ENCODE measurements at regions not wholly inside any gene's neighbourhood (a gene's known extent, or its start where the extent isn't known, plus 50 kb on each side); places are given as distances from the start of the nearest gene placed in this dataset.

DNA sequence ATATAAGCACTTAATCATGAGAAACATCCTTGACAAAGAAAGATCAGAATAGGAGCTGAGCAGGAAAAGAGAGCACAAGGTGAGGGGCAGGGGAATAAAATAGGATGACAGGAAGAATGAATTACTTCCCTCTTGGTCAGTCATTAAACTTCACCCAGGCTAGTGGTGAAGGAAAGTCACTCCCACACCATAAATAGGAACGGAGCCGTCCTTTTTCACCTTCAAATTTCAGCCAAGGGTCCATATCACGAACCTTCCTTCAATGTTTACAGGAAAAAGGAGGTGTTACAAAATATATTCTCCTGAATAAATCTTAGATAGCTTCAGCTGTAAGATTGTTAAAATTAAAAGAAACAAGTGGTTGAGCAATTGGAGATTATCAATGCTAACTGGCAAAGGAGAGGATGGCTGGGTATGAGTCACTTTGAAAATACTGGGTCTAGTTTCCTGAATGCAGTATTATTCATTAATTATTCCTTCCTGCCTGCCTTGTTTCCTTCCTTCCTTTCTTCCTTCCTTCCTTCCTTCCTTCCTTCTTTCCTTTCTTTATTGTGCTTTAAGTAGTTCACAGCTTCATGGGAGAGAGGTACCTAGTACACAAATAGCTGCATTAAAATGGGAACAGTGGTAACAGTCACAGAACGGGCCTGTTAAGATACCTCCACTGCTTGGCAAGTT lies 292.3 kb upstream of the ID2 start:
- H3K9me3 ChIP-seq (ENCODE audit: low read length): no peaks in the 10 kb centered on the region
- H3K27ac ChIP-seq (ENCODE audit: low read length): no peak overlapping the region
- no peaks in the 10 kb centered on the region for H3K79me2 ChIP-seq (ENCODE audit: low read length)
- no peaks in the 10 kb centered on the region for H4K20me1 ChIP-seq (ENCODE audit: insufficient read depth, low read depth, low read length)
- H2AFZ ChIP-seq (ENCODE audit: low read length): no peak overlapping the region
- no peak for DNase-seq
- H3K9ac ChIP-seq (ENCODE audit: low read length): no peak overlapping the region
- H3K4me1 ChIP-seq (ENCODE audit: low read length): no peaks in the 10 kb centered on the region
- no peak overlapping the region for H3K4me3 ChIP-seq (ENCODE audit: low read length)
- no peak overlapping the region for H3K4me2 ChIP-seq (ENCODE audit: low read depth, low read length, poor library complexity, severe bottlenecking)
- no peaks in the 10 kb centered on the region for H3K27me3 ChIP-seq (ENCODE audit: low read length)
- no peaks in the 10 kb centered on the region for H3K9me2 ChIP-seq (replicated peaks; ENCODE audit: insufficient read depth, low read length)
- H3K36me3 ChIP-seq (ENCODE audit: insufficient read depth, low read length): no peaks in the 10 kb centered on the region

DNA sequence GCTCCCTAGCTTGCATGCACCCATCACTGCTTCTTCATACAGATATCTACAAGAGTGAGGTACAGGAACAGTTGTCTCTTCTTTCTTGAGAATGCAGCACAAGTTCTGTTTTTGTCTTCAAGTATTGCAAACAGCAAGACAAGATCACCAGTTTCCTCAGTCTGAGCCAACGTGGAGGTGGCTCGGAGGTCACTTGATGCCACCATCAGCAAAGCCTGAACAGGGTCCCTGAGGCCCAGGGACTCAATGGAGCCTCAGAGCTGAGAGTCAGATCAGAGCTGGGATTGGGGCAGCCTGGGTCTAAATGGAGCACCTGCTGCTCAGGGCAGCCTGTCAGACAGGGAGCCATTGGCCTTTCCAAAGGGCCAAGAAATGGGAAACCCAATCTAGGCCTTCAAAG lies 290.7 kb upstream of the ID2 start:
- H3K79me2 ChIP-seq (ENCODE audit: low read length): no peaks in the 10 kb centered on the region
- H3K4me3 ChIP-seq (ENCODE audit: low read length): no peak overlapping the region
- DNase-seq: no peak
- no peak overlapping the region for H3K9ac ChIP-seq (ENCODE audit: low read length)
- H3K4me1 ChIP-seq (ENCODE audit: low read length): no peaks in the 10 kb centered on the region
- no peaks in the 10 kb centered on the region for H3K27me3 ChIP-seq (ENCODE audit: low read length)
- H3K27ac ChIP-seq (ENCODE audit: low read length): no peak overlapping the region
- H3K36me3 ChIP-seq (ENCODE audit: insufficient read depth, low read length): no peaks in the 10 kb centered on the region
- no peaks in the 10 kb centered on the region for H3K9me2 ChIP-seq (replicated peaks; ENCODE audit: insufficient read depth, low read length)
- H2AFZ ChIP-seq (ENCODE audit: low read length): no peak overlapping the region
- no peaks in the 10 kb centered on the region for H4K20me1 ChIP-seq (ENCODE audit: insufficient read depth, low read depth, low read length)
- no peak overlapping the region for H3K4me2 ChIP-seq (ENCODE audit: low read depth, low read length, poor library complexity, severe bottlenecking)
- H3K9me3 ChIP-seq (ENCODE audit: low read length): no peaks in the 10 kb centered on the region

DNA sequence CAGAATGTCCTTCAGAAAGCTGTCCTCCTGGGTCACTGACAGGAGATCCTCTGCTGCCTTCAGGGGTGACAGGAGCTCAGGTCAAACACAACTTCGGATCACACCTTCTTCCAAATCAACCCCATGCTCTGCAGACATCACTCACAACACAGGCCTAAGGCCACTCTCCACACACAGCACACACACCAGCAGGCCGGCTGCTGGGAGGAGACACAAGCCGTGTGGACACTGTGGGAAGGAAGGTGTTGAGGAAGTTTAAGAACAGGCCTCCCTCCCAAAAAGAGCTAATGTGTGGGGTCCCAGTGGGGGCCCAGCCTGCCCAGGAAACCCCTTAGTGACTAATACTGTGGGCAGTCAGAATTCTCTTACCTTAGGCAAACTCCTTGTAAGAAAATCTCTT lies 290.3 kb upstream of the ID2 start:
- H2AFZ ChIP-seq (ENCODE audit: low read length): no peak overlapping the region
- no peak for DNase-seq
- no peak overlapping the region for H3K4me3 ChIP-seq (ENCODE audit: low read length)
- H3K79me2 ChIP-seq (ENCODE audit: low read length): no peaks in the 10 kb centered on the region
- H3K27me3 ChIP-seq (ENCODE audit: low read length): no peaks in the 10 kb centered on the region
- no peaks in the 10 kb centered on the region for H3K9me2 ChIP-seq (replicated peaks; ENCODE audit: insufficient read depth, low read length)
- H3K4me2 ChIP-seq (ENCODE audit: low read depth, low read length, poor library complexity, severe bottlenecking): no peak overlapping the region
- no peaks in the 10 kb centered on the region for H4K20me1 ChIP-seq (ENCODE audit: insufficient read depth, low read depth, low read length)
- no peaks in the 10 kb centered on the region for H3K9me3 ChIP-seq (ENCODE audit: low read length)
- H3K9ac ChIP-seq (ENCODE audit: low read length): no peak overlapping the region
- no peak overlapping the region for H3K27ac ChIP-seq (ENCODE audit: low read length)
- no peaks in the 10 kb centered on the region for H3K4me1 ChIP-seq (ENCODE audit: low read length)
- no peaks in the 10 kb centered on the region for H3K36me3 ChIP-seq (ENCODE audit: insufficient read depth, low read length)

DNA sequence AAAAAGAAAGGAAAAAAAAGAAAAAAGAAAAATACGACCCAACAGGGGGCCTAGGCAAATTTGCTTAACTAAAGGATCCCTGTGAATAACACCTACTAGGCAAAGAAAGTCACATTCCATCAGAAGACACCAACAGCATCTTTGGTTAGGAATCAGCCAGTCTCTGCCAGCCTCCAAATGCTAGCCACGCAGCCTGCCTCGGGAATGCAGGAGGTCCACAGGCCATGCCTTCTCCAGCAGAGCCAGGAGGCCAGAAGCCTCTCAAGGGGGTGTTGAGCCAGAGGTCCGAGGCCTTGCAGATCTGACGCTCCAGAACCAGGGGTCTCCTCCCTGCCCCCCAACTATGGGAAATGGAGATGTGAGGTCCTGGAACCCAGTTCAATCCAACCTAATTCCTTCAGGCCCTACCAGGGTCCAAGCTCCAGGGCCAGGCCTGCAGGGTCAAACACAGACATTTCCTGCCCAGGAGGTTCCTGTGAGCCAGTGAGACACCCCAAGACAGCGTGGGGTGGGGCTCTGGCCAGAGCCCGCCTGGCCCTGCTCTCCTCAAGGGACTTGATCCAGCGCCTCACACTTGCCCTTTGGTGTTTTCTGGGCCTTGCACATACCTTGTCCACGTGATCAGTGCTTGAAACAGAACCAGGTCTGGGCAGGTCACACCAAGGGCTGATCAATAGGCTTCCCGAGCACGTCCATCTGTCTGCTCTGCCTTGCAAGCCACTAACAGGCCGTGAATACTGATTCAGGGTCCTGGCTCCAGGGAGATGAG lies 289.6 kb upstream of the ID2 start:
- Histone ChIP-seq H3K9me3 (ENCODE audit: low read length) (no peaks in the 10 kb centered on the region), H3K4me1 (ENCODE audit: low read length) (no peaks in the 10 kb centered on the region), H3K9me2 (replicated peaks; ENCODE audit: insufficient read depth, low read length) (no peaks in the 10 kb centered on the region), H3K4me3 (ENCODE audit: low read length) (no peak overlapping the region), H4K20me1 (ENCODE audit: insufficient read depth, low read depth, low read length) (no peaks in the 10 kb centered on the region), H3K4me2 (ENCODE audit: low read depth, low read length, poor library complexity, severe bottlenecking) (no peak overlapping the region), H3K27ac (ENCODE audit: low read length) (no peak overlapping the region), H3K36me3 (ENCODE audit: insufficient read depth, low read length) (no peaks in the 10 kb centered on the region), H3K9ac (ENCODE audit: low read length) (no peak overlapping the region), H3K27me3 (ENCODE audit: low read length) (no peaks in the 10 kb centered on the region), H2AFZ (ENCODE audit: low read length) (no peak overlapping the region), H3K79me2 (ENCODE audit: low read length) (no peaks in the 10 kb centered on the region)
- no peak for DNase-seq

DNA sequence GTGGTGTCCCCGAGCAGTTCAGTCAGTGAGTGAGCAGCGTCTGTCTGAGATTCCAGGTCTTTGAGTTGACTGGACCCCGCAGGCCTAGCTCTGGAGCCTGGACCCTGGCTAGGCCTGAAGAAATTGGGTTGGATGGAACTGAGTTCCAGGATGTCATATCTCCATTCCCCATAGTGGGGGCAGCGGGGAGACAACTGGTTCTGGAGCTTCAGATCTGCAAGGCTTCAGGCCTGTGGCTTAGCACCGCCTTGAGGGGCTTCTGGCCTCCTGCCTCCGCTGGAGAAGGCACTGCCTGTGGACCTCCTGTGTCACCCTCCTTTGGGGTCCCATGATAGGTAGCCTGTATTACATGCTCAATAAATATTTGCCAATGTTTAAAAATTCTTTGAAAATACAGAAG lies 288.4 kb upstream of the ID2 start:
- no peaks in the 10 kb centered on the region for H3K9me2 ChIP-seq (replicated peaks; ENCODE audit: insufficient read depth, low read length)
- H3K36me3 ChIP-seq (ENCODE audit: insufficient read depth, low read length): no peaks in the 10 kb centered on the region
- H3K4me2 ChIP-seq (ENCODE audit: low read depth, low read length, poor library complexity, severe bottlenecking): no peak overlapping the region
- H3K4me3 ChIP-seq (ENCODE audit: low read length): no peak overlapping the region
- no peaks in the 10 kb centered on the region for H3K9me3 ChIP-seq (ENCODE audit: low read length)
- H3K27me3 ChIP-seq (ENCODE audit: low read length): no peaks in the 10 kb centered on the region
- DNase-seq: no peak
- no peak overlapping the region for H3K27ac ChIP-seq (ENCODE audit: low read length)
- H4K20me1 ChIP-seq (ENCODE audit: insufficient read depth, low read depth, low read length): no peaks in the 10 kb centered on the region
- H3K4me1 ChIP-seq (ENCODE audit: low read length): no peaks in the 10 kb centered on the region
- H3K79me2 ChIP-seq (ENCODE audit: low read length): no peaks in the 10 kb centered on the region
- no peak overlapping the region for H2AFZ ChIP-seq (ENCODE audit: low read length)
- H3K9ac ChIP-seq (ENCODE audit: low read length): no peak overlapping the region

DNA sequence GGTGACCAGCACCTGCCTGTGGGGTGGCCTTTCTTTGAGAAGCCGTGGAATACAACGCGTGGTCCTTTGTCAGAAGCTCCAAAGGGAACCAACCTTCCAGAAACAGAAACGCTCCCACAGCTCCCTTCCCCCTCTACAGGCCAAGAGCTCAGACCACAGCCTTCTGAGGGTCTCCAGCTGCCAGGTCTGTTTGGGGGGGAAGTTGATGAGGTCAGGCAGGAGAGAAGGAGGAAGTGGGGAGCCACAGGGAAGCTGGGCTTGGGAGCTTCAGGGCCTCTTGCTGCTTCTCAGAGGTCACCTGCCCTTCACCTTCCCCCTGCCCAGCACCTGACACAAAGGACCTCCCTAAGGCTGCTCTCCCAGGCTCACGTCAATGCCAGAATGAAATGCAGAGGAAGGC lies 287.7 kb upstream of the ID2 start:
- no peaks in the 10 kb centered on the region for H3K36me3 ChIP-seq (ENCODE audit: insufficient read depth, low read length)
- no peak overlapping the region for H3K9ac ChIP-seq (ENCODE audit: low read length)
- no peaks in the 10 kb centered on the region for H3K4me1 ChIP-seq (ENCODE audit: low read length)
- no peak overlapping the region for H3K4me2 ChIP-seq (ENCODE audit: low read depth, low read length, poor library complexity, severe bottlenecking)
- no peaks in the 10 kb centered on the region for H4K20me1 ChIP-seq (ENCODE audit: insufficient read depth, low read depth, low read length)
- H3K27me3 ChIP-seq (ENCODE audit: low read length): no peaks in the 10 kb centered on the region
- H3K4me3 ChIP-seq (ENCODE audit: low read length): no peak overlapping the region
- no peaks in the 10 kb centered on the region for H3K9me2 ChIP-seq (replicated peaks; ENCODE audit: insufficient read depth, low read length)
- no peaks in the 10 kb centered on the region for H3K9me3 ChIP-seq (ENCODE audit: low read length)
- no peak overlapping the region for H3K27ac ChIP-seq (ENCODE audit: low read length)
- H2AFZ ChIP-seq (ENCODE audit: low read length): no peak overlapping the region
- DNase-seq: no peak
- H3K79me2 ChIP-seq (ENCODE audit: low read length): no peaks in the 10 kb centered on the region

DNA sequence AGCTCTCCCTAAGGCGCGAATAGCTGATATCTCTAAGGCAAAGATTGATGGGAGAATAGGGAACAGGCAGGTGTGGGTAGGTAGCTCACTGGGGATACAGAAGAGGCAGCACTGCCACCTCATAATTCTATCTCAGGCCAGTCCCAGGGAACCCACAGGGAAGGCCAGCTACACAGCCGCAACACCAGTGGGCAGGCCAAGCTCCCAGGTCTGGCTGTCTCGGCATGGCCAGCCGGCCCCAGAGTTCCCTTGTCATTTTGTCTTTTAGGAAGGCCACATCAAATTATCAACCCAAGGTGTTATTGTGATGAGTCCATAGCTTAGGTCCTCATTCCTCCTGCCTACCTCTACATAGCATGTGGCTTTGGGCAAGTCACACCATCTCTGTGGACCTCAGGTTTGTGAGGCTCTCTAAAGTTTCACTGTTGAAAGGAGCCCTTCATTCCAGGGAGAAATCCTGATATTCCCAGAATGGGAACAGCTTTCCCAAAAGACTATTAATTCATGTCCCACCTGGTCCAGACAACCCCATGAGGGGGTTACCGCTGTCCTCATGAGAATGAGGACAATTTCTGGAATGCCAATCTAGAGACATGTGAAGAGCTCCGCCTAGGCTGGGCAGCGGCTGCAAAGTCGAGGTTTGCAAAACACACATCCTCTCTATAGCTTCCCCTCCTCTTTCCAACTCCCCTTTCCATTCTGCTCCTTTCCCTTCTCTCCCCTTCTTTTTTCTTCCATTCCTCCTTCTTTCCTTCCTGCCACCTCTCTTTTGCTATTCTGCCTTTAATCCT lies 287.1 kb upstream of the ID2 start:
- no peak overlapping the region for H3K27ac ChIP-seq (ENCODE audit: low read length)
- H3K9me3 ChIP-seq (ENCODE audit: low read length): no peaks in the 10 kb centered on the region
- DNase-seq: no peak
- H3K36me3 ChIP-seq (ENCODE audit: insufficient read depth, low read length): no peaks in the 10 kb centered on the region
- H3K4me1 ChIP-seq (ENCODE audit: low read length): no peaks in the 10 kb centered on the region
- no peaks in the 10 kb centered on the region for H3K9me2 ChIP-seq (replicated peaks; ENCODE audit: insufficient read depth, low read length)
- no peak overlapping the region for H2AFZ ChIP-seq (ENCODE audit: low read length)
- no peaks in the 10 kb centered on the region for H4K20me1 ChIP-seq (ENCODE audit: insufficient read depth, low read depth, low read length)
- no peaks in the 10 kb centered on the region for H3K27me3 ChIP-seq (ENCODE audit: low read length)
- H3K4me3 ChIP-seq (ENCODE audit: low read length): no peak overlapping the region
- no peak overlapping the region for H3K9ac ChIP-seq (ENCODE audit: low read length)
- H3K4me2 ChIP-seq (ENCODE audit: low read depth, low read length, poor library complexity, severe bottlenecking): no peak overlapping the region
- H3K79me2 ChIP-seq (ENCODE audit: low read length): no peaks in the 10 kb centered on the region

DNA sequence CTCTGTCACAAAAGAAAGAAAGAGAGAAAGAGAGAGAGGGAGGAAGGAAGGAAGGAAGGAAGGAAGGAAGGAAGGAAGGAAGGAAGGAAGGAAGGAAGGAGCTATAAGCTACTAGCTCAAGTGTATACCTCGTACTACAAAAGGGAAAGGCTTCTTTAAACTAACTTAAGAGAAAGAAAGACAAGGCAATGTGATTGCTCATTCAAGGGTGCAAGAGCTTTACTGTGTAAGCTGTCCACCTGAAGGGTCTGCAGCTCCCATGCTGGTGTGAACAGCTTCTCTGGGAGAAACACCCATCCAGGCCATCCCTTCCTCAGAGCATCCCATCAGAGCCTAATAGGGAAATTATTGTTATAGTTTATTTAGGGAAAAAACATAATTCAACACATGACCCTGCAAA lies 286.1 kb upstream of the ID2 start:
- Histone ChIP-seq H3K4me3 (ENCODE audit: low read length) (no peak overlapping the region), H3K9ac (ENCODE audit: low read length) (no peak overlapping the region), H3K27ac (ENCODE audit: low read length) (no peak overlapping the region), H3K79me2 (ENCODE audit: low read length) (no peaks in the 10 kb centered on the region), H3K9me3 (ENCODE audit: low read length) (no peaks in the 10 kb centered on the region), H3K27me3 (ENCODE audit: low read length) (no peaks in the 10 kb centered on the region), H3K9me2 (replicated peaks; ENCODE audit: insufficient read depth, low read length) (no peaks in the 10 kb centered on the region), H2AFZ (ENCODE audit: low read length) (no peak overlapping the region), H3K4me1 (ENCODE audit: low read length) (no peaks in the 10 kb centered on the region), H3K36me3 (ENCODE audit: insufficient read depth, low read length) (no peaks in the 10 kb centered on the region), H4K20me1 (ENCODE audit: insufficient read depth, low read depth, low read length) (no peaks in the 10 kb centered on the region), H3K4me2 (ENCODE audit: low read depth, low read length, poor library complexity, severe bottlenecking) (no peak overlapping the region)
- DNase-seq: no peak

Data from Karpas-422 (cell line).